ENCODE measurements at regions not wholly inside any gene's neighbourhood (a gene's known extent, or its start where the extent isn't known, plus 50 kb on each side); places are given as distances from the start of the nearest gene placed in this dataset.

GRCh38 chr6:132068766-132069165, 117.6 kb upstream of the CCN2 start (continued):
- TF ChIP-seq ZNF607 (CRISPR knock-in tag; IDR thresholded peaks at IDR 0.05; ENCODE audit: borderline replicate concordance) (no peak), SALL2 (CRISPR knock-in tag; IDR thresholded peaks at IDR 0.05) (no peak)

GRCh38 chr6:132067286-132067685, 116.1 kb upstream of the CCN2 start:
- no peak for FAIRE-seq
- Histone ChIP-seq H3K9me3 (ENCODE audit: low read length) (no peaks in the 10 kb centered on the region), H3K36me3 (replicated peaks in 1 of 2; ENCODE audit: control insufficient read depth in 1 of 2, insufficient read depth in 2 of 2, low read length in 2 of 2) (no peaks in the 10 kb centered on the region), H3K4me1 (ENCODE audit: insufficient read depth, low read length) (peaks cover 13% of the 10 kb centered on the region), H3K27me3 (ENCODE audit: control insufficient read depth in 1 of 2, insufficient read depth in 2 of 2, low read length in 2 of 2) (no peaks in the 10 kb centered on the region), H3K4me2 (ENCODE audit: low read depth, low read length) (no peak overlapping the region), H3K4me3 (replicated peaks in 1 of 3; ENCODE audit: insufficient read depth in 1 of 3, low read depth in 2 of 3, low read length in 3 of 3) (no peak overlapping the region), H2AFZ (ENCODE audit: low read length) (no peak overlapping the region), H3K9ac (ENCODE audit: insufficient read depth, low read depth, low read length) (no peak overlapping the region), H4K20me1 (ENCODE audit: insufficient read depth, low read length) (no peaks in the 10 kb centered on the region), H3K27ac (ENCODE audit: extremely low read length, insufficient read depth, low read length) (no peak overlapping the region), H3K79me2 (ENCODE audit: insufficient read depth, low read length) (no peaks in the 10 kb centered on the region)
- 47% methylated on average over 4 of the region's 4 CpGs for WGBS (ENCODE audit: low lambda C conversion rate)
- CTCF ChIA-PET (ENCODE audit: low intra/inter-chr PET ratio, low total read pairs): no interaction called here
- intact Hi-C loops (cut with micrococcal nuclease; ENCODE audit: unreplicated experiment) (no loop called here), in situ Hi-C loops (cut with HindIII; ENCODE audit: extremely low pct_ligation_motif_present, low pct_unique_long_range_greater_than_20kb) (no loop called here)
- no TSS peak for BruUV-seq (replicated peaks)
- DNase-seq (ENCODE audit: low spot score): no peak
- ATAC-seq: no peak
- POLR2A ChIA-PET: no interaction called here
- no peak for TF ChIP-seq ZNF567 (CRISPR knock-in tag; IDR thresholded peaks at IDR 0.05; ENCODE audit: borderline replicate concordance)
- TF ChIP-seq TRAFD1 (CRISPR knock-in tag; IDR thresholded peaks at IDR 0.05; ENCODE audit: borderline replicate concordance): no peak
- TF ChIP-seq ELK4 (CRISPR knock-in tag; IDR thresholded peaks at IDR 0.05; ENCODE audit: borderline replicate concordance): no peak
- no peak for TF ChIP-seq ADNP (CRISPR knock-in tag; IDR thresholded peaks at IDR 0.05)
- TF ChIP-seq TIGD3 (CRISPR knock-in tag; IDR thresholded peaks at IDR 0.05; ENCODE audit: borderline replicate concordance): no peak
- no peak for TF ChIP-seq E2F1 (CRISPR knock-in tag; IDR thresholded peaks at IDR 0.05)
- no peak for TF ChIP-seq ONECUT2 (CRISPR knock-in tag; IDR thresholded peaks at IDR 0.05)
- TF ChIP-seq ZNF891 (CRISPR knock-in tag; IDR thresholded peaks at IDR 0.05): no peak
- TF ChIP-seq HIVEP1 (CRISPR knock-in tag; IDR thresholded peaks at IDR 0.05): no peak
- TF ChIP-seq HNF1A (IDR thresholded peaks at IDR 0.05; ENCODE audit: low read depth): no peak
- no peak for TF ChIP-seq HNF1A (CRISPR knock-in tag; IDR thresholded peaks at IDR 0.05; ENCODE audit: borderline replicate concordance)
- TF ChIP-seq ZNF180 (CRISPR knock-in tag; IDR thresholded peaks at IDR 0.05; ENCODE audit: borderline replicate concordance, low read depth): no peak
- TF ChIP-seq KAT8 (CRISPR knock-in tag; IDR thresholded peaks at IDR 0.05): no peak

Data from HepG2 (cell line).